Left lung (tissue), 4 donors: ENCODE measurements at regions not wholly inside any gene's neighbourhood (a gene's known extent, or its start where the extent isn't known, plus 50 kb on each side); places are given as distances from the start of the nearest gene placed in this dataset.

ENCODE experiments used
- ATAC-seq: fragments of 200-7000 bp; cut with Tn5 transposase; one replicate; pipeline ENCODE4 v1.9.1; 2020; ENCODE audit warnings: moderate library complexity
- DNase-seq, 4 donors: peaks; one replicate each; pipeline ENCODE4 v3.0.0-alpha.2; 2013 to 2020
- H3K27ac ChIP-seq, 2 donors: fragments of 200-600 bp; sonication (generic) in 1 of 2; one replicate each; pipeline versions ENCODE4 v1.5.0 to v1.8.0; 2020 to 2021
- H3K27me3 ChIP-seq, 2 donors: fragments of 200-600 bp; sonication (generic) in 1 of 2; one replicate each; pipeline versions ENCODE4 v1.5.0 to v1.8.0; 2020 to 2021
- H3K36me3 ChIP-seq, 2 donors: fragments of 200-600 bp; sonication (generic) in 1 of 2; one replicate each; pipeline versions ENCODE4 v1.5.0 to v1.8.0; 2020 to 2021
- H3K4me1 ChIP-seq, 2 donors: fragments of 200-600 bp; one replicate each; pipeline ENCODE4 v1.8.0; 2021
- H3K4me3 ChIP-seq, 2 donors: fragments of 200-600 bp; sonication (generic) in 1 of 2; one replicate each; pipeline versions ENCODE4 v1.5.0 to v1.8.0; 2020 to 2021; ENCODE audit warnings: mild to moderate bottlenecking in 1 of 2
- H3K9me3 ChIP-seq, 2 donors: fragments of 200-600 bp; sonication (generic) in 1 of 2; one replicate each; pipeline versions ENCODE4 v1.5.0 to v1.8.0; 2020 to 2021
- intact Hi-C, 2 donors: fragments of 100-400 bp; cut with DNase I; formaldehyde crosslinking; loops; one replicate each; pipeline versions ENCODE4 v1.11.2 to v1.14.2; 2022
- TF ChIP-seq, protein P1 (sequence below), 2 donors: fragments of 200-600 bp; sonication (generic) in 1 of 2; IDR thresholded peaks; one replicate each; pipeline versions ENCODE4 v1.5.0 to v1.8.0; 2021; ENCODE audit warnings: antibody characterized with exemption in 2 of 2
- donor health status: DM: no; HTN: yes; CAD: no.
- donor health status: DM: no; HTN: no; CAD: no.

DNA sequence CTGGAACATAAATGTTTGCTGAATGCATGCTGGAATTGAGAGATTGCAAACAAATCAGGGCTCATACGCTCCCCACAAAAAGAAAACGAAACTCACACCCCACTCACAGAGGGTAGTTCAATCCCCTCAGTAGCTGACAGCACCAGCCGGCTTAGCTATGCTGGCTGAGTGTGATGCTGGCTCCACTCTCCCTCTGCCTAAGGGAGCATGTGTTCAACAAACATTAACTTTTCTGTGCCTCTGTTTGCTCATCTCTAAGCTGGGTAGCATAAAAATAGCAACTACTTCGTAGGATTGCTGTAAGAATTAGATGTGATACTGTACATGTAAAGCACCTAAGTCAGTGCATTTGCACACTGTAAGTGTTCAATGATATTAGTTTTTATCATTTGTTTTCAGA is 282.6 kb downstream of the FOXO1 start:
- Histone ChIP-seq H3K27me3 (no peaks in the 10 kb centered on the region), H3K4me1 (no peaks in the 10 kb centered on the region), H3K27ac (no peak overlapping the region), H3K9me3 (no peaks in the 10 kb centered on the region), H3K4me3 (no peak overlapping the region), H3K36me3 (no peaks in the 10 kb centered on the region)
- intact Hi-C loops: no loop called here
- DNase-seq: no peak
- TF ChIP-seq, protein P1, sequence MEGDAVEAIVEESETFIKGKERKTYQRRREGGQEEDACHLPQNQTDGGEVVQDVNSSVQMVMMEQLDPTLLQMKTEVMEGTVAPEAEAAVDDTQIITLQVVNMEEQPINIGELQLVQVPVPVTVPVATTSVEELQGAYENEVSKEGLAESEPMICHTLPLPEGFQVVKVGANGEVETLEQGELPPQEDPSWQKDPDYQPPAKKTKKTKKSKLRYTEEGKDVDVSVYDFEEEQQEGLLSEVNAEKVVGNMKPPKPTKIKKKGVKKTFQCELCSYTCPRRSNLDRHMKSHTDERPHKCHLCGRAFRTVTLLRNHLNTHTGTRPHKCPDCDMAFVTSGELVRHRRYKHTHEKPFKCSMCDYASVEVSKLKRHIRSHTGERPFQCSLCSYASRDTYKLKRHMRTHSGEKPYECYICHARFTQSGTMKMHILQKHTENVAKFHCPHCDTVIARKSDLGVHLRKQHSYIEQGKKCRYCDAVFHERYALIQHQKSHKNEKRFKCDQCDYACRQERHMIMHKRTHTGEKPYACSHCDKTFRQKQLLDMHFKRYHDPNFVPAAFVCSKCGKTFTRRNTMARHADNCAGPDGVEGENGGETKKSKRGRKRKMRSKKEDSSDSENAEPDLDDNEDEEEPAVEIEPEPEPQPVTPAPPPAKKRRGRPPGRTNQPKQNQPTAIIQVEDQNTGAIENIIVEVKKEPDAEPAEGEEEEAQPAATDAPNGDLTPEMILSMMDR (IDR thresholded peaks at IDR 0.05): no peak
- ATAC-seq: no peak

DNA sequence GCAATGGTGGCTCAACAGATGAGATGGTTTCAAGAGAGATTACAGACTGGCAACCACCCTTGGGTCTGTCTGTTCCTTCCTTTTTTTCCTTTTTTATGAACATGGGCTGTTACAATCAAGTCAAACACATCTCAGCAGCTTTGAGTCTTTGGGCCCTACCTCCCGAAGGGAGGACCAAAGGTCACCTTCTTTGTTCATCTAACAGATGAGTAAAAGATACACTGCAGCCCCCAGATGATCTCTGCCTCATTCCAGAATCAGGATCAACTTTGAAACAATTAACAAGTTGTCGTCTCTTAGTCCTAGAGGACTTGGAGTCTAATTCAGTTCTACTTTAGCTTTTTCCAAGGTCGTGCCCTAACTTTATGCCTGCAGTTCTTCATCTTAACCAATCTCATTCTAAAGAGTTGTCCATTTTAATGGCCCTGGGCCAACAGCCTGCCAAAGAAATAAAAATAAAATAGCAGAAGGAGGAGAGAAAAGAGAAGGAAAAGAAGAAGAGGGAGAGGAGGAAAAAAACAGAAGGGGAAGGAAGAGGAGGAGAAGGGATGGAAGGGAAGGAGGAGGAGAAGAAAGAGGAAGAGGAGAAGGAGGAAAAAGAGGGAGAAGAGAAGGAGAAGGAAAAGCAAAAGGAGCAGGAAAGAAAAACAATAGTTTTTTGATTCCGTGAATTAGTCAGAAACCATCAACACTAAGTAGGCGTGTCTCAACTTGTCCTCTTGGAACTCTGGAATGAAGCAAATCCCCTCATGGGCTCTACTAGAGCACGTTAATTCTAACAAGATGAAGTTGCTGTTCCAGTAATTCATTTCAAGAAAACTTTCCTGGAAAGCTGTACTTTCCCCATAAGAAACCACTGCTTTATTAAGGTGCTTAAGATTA is 281.2 kb downstream of the FOXO1 start:
- Histone ChIP-seq H3K27me3 (no peaks in the 10 kb centered on the region), H3K27ac (no peak overlapping the region), H3K9me3 (no peaks in the 10 kb centered on the region), H3K4me1 (no peaks in the 10 kb centered on the region), H3K4me3 (no peak overlapping the region), H3K36me3 (no peaks in the 10 kb centered on the region)
- DNase-seq: no peak
- no peak for ATAC-seq
- TF ChIP-seq, protein P1 (IDR thresholded peaks at IDR 0.05): no peak
- intact Hi-C loops: no loop called here

DNA sequence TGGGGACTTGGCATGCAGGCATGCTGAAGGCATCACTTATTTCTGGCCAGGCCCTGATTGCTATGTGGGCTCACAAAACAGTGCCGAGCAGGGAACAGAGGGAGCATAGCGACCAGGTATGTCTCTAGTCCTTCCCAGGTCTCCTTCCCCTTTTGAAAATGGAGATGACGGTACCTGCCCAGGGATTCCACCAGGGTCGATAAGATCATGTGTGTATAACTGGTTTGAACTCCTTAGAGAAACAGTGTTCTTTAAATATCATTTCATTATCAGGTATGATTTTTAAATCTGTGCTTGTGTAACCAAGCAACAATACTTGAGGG is 280.6 kb downstream of the FOXO1 start:
- Histone ChIP-seq H3K27ac (no peak overlapping the region), H3K36me3 (no peaks in the 10 kb centered on the region), H3K4me3 (no peak overlapping the region), H3K27me3 (no peaks in the 10 kb centered on the region), H3K4me1 (no peaks in the 10 kb centered on the region), H3K9me3 (no peaks in the 10 kb centered on the region)
- no peak for DNase-seq
- intact Hi-C loops: no loop called here
- no peak for ATAC-seq
- TF ChIP-seq, protein P1 (IDR thresholded peaks at IDR 0.05): no peak

DNA sequence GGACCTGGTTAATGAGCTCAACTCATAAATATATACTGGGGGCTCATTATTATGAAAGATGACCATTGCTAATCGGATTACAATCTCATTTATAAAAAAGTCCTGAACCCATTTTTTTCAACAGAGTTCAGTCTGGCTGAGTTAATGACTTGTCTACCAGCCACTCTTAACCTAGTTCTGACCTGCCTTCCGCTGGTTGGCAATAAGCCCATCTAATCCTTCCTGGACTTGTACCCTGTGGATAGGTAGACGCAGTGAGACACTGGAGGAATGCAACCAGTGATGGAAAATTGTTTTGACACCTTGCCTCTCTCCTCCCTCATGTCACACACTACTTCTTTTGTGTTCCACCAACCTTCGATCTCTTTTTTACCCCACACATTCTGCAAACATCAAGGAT is 279.9 kb downstream of the FOXO1 start:
- Histone ChIP-seq H3K9me3 (no peaks in the 10 kb centered on the region), H3K27me3 (no peaks in the 10 kb centered on the region), H3K4me1 (no peaks in the 10 kb centered on the region), H3K36me3 (no peaks in the 10 kb centered on the region), H3K4me3 (no peak overlapping the region), H3K27ac (no peak overlapping the region)
- TF ChIP-seq, protein P1 (IDR thresholded peaks at IDR 0.05): no peak
- no peak for DNase-seq
- intact Hi-C loops: no loop called here
- no peak for ATAC-seq

- Histone ChIP-seq H3K4me3 (no peak overlapping the region), H3K9me3 (no peaks in the 10 kb centered on the region), H3K27me3 (no peaks in the 10 kb centered on the region), H3K4me1 (no peaks in the 10 kb centered on the region), H3K27ac (no peak overlapping the region), H3K36me3 (no peaks in the 10 kb centered on the region)
- DNase-seq (no peak), ATAC-seq (no peak)
- TF ChIP-seq, protein P1 (IDR thresholded peaks at IDR 0.05): no peak
- intact Hi-C loops: no loop called here
Observed at GRCh38 chr13:40387775-40388174, 278.7 kb downstream of the FOXO1 start.
